Fibroblast of peridontal ligament (primary cell): ENCODE measurements at regions not wholly inside any gene's neighbourhood (a gene's known extent, or its start where the extent isn't known, plus 50 kb on each side); places are given as distances from the start of the nearest gene placed in this dataset.
"Not testable (repeated sequence)": the region's sequence is repeated elsewhere in the genome, so short reads cannot be mapped to it uniquely, and the experiment has no call there.

Source experiments
- DNase-seq: peaks from one replicate; pipeline ENCODE4 v3.0.0-alpha.2; 2010; ENCODE audit errors: extremely low read depth

DNA sequence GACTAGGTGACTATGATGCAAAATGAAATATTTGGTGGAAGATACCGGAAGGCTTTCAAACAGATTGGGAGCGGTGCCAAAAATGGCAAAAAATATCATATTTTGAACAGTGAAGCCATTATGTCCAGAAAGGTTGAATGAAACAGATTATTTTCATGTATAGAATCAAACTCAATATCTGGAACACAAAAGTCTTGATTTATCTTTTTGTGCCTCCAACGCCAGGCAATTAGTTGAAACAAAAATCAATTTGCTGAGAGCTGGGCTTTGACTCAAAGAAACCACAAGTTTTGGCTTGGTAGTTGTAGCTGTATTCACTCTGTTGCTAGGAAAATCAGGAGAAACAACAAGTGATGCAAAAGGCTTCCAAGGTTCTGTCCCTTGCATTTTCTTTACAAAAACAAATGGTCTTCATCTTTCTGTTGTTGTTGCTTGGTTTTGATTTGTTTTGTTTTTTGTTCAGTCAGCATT is 421.7 kb upstream of the TYRP1 start:
- no peak for DNase-seq

DNA sequence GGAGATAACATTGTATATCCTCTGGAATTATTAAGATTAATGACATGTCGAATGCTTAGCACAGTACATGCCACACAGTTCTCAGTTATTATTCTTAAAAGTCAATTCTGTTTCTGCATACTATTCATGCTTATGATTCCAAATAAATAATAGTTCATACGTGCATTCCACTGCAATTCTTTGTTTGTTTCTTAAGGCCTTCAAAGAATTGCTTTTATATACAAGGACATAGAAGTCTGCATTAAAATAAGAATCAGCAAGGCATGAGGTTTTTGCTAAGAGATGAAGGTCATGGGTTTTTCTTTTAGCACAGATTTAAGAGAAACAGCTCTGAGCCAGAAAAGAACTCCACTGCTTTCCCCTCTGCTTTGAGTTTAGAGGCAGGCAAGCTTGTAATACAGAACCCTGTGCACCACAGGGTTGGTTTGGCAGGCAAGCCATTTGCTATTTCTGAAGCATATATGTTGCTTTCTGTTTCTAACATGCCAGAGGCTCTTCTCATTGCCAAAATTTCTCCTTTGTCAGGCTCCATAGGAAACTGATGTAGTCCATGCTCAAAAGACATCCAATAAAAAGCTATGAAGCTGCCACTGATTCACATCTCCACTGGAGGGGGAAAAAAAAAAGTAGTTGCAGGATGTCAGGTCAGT is 420.6 kb upstream of the TYRP1 start:
- no peak for DNase-seq

DNA sequence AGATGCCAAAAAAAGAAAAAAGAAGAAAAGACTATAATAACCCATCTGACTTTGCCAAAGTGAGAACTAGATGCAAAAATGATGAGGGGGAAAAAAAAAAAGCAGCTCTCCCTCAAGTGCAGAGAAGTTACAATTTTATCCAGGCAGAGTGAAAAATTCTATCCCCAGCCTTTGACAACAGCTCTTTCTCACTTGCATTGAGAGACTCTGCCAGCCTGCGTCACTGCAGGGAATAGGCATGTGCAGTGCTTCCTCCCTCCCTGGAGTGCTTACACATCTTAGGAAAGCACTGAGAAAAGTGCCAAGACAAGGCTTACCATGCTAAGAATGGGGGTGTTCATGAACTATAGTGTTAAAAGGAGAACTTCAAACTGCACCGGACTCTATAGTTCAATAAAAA is 418.6 kb upstream of the TYRP1 start:
- no peak for DNase-seq

DNA sequence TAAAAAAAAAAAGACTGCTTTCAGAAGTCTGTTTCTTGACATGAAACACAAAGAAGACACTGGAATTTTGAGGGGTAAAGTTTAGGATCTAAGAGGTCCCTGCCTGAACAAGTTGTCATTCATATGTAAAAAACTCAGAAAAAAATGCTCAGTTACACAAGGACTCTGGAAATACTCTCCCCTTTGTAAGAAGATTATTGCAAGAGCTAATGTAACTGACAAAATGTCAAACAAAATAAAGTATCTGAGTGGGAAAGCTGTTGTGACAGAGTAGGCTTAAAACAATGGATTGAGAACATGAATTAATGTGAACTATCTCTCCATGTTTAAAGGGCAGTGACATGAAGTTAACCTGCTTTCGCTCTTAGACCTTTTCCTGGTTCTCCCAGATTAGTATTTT is 416.7 kb upstream of the TYRP1 start:
- no peak for DNase-seq

GRCh38 chr9:12289711-12290110 is 403.5 kb upstream of the TYRP1 start:
- no peak for DNase-seq

DNA sequence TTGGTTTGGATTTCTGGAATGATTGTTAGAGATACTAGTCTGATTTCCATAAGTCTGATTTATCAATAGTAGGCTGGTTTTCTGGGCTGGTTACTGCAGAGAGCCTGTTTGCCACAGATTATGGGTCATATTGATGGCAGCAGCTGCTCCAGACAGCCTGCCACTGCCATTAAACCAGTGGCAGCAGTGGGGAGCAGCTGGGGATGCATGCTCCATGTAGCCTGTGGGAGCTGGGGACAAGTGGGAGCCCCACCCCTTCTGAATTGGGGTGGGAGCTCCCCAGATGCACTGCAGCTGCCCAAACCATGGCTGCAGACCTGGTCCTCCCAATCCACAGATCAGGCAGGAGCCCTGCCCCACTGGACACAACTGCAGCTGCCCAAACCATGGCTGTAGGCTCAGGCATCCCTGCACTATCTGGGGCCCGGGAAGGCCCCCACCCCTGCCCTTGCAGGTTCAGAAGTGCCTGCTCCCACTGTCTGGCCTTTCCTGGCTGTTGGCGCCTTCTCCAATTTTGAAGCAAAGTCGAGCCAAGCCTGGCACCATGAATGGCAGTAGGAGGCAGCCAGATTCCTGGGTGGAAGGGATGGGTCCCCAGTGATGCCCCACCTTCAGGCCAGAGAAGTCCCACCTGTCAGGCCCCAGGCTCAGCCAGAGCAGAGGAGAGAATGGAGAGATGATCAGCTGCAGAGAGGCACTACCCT is 402.9 kb upstream of the TYRP1 start:
- no peak for DNase-seq

DNA sequence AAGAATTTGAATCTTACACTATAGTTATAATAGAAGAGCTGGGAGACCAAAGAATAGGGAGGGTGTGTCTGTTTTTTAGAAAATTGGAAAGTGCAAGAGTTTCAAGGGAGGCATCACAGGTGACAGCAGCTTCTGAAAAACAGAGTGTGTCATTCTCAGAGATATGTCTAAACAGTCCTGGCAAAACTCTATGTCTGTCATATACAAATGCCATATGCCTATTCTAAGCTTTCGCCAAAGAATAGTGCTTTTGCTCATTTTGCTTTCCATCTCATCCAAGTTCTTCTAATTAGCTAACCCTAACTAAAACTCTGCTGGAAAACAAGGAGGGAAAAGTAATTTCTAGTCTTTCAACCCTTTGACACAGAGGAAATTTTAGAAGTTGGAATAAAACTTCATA is 388.0 kb upstream of the TYRP1 start:
- no peak for DNase-seq

- DNase-seq = no peak
Observed at GRCh38 chr9:12314589-12314988, 378.6 kb upstream of the TYRP1 start.

DNA sequence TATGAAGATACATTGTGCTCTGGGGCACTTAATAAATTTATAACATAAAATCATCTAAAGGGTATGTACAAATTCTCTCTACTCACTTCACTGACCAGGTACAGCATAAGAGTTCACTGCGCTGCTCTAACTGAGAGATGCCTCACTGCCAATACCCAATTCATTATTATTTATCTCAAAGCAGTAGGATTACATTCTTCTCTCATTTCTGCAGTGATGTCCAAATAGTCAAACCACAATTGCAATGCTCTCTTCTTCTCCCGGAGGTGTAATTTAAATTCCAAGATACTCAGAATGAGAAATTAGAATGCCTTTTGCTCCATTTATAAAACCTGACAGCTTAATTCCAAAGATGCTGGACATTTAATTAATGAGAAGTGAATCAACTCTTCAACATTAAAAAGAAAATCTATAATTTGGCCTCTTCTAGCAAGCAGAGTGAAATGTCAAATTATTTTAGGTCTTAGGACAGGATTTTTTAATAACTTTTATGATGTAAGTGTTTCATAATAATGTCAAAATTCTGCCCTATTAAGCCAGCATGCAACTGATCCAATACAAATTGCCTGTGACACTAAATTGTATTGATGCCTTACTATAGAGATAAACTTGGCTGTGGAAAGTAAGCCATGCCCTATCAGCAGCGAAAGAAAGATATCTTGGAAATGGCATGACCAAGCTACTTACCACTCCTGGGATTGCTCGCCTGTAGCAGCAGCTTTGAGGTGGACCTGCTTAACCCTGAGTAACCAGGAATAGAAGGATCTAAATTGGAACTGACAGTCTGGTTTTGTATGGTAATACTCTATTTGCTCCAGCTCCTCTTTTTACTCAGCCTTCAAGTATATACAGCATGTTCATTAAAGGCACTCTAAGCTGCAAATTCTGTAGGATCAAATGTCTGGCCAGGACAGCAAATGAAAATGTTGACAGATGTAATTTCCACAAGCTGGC is 374.2 kb upstream of the TYRP1 start:
- DNase-seq = no peak

- DNase-seq = no peak
Observed at GRCh38 chr9:12329623-12329985, 363.6 kb upstream of the TYRP1 start.

GRCh38 chr9:12333966-12334365 is 359.2 kb upstream of the TYRP1 start:
- DNase-seq = not testable (repeated sequence)

GRCh38 chr9:12350775-12351174 is 342.4 kb upstream of the TYRP1 start:
- no peak for DNase-seq

- DNase-seq = no peak
Observed at GRCh38 chr9:12351293-12352044, 341.7 kb upstream of the TYRP1 start.

- no peak for DNase-seq
Observed at GRCh38 chr9:12352045-12352315, 341.2 kb upstream of the TYRP1 start.

GRCh38 chr9:12363439-12363838 is 329.7 kb upstream of the TYRP1 start:
- DNase-seq = no peak

GRCh38 chr9:12368569-12368968 is 324.6 kb upstream of the TYRP1 start:
- DNase-seq = no peak

GRCh38 chr9:12391839-12392509 is 301.2 kb upstream of the TYRP1 start:
- no peak for DNase-seq

- DNase-seq = no peak
Observed at GRCh38 chr9:12394105-12394504, 299.1 kb upstream of the TYRP1 start.

DNA sequence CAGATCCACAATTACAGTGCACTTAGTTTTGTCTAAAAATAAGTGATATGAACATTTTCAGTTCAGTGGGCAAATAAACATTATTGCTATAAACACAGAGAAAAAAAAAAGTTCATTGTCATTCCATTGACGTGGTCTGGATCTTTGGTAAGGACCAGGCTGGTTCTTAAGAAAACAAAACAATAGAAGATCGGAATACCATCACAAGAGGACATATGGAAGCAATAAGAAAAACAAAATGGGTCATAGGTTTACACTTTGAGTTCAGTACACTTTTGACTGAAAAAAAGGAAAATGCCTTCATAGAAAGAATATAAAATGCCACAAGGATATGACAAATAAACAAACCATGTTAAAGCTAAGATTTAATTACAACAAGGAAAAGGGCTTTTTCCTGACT is 289.5 kb upstream of the TYRP1 start:
- DNase-seq = peak; percentile 33

DNA sequence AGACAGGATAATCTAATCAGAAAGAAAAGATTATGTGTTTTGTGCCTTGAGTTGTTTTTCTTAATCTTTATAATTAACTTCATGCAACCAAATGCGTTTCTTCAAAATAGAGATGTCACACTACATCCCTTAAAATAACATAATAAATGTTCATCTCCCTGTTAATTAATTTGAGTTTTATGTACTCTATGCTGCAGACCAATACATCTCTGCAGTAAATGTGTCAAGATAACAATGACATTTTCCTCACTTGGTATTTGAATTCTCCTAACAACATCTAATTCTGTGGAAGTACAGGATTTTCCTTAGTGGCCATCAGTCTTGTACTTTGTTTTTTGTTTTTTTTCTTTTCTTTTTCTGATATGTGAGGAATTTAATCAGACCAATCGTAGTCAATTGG is 279.2 kb upstream of the TYRP1 start:
- DNase-seq = no peak

GRCh38 chr9:12414514-12414913 is 278.7 kb upstream of the TYRP1 start:
- no peak for DNase-seq

DNA sequence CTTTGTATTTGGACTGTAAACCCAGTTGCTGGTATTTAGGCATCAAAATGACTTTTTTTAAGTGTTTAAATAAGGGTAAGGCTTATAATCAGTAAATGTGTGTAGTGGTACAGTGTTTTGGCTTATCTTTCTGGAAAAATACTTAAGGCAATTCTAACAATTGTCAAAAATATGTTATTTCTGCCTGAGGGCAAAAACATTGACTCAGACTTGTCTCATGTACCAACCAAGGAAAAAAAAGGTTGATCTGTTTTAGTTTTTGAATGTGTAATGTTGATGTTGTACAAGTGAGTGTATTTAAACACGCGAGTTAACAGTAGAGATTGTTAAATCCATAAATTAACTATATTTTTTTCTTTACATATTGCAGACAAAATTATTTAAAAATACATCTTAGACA is 277.8 kb upstream of the TYRP1 start:
- DNase-seq = peak; percentile 18
